Endothelial cell (in vitro differentiated cells): ENCODE measurements at regions not wholly inside any gene's neighbourhood (a gene's known extent, or its start where the extent isn't known, plus 50 kb on each side); places are given as distances from the start of the nearest gene placed in this dataset.

Source experiments
- DNase-seq: peaks from one replicate; pipeline ENCODE4 v3.0.0; 2021; ENCODE audit warnings: low spot score
- H3K27ac Mint-ChIP-seq: one replicate; pipeline ENCODE4 v1.8.0; 2021; ENCODE audit warnings: mixed read lengths, inconsistent platforms; ENCODE audit not compliant: unreplicated experiment
- H3K27me3 Mint-ChIP-seq: one replicate; pipeline ENCODE4 v1.8.0; 2021; ENCODE audit warnings: mild to moderate bottlenecking, moderate library complexity, mixed read lengths, inconsistent platforms; ENCODE audit not compliant: unreplicated experiment
- H3K36me3 Mint-ChIP-seq: one replicate; pipeline ENCODE4 v1.8.0; 2021; ENCODE audit warnings: mild to moderate bottlenecking, low read depth, mixed read lengths, inconsistent platforms; ENCODE audit not compliant: unreplicated experiment
- H3K4me1 Mint-ChIP-seq: one replicate; pipeline ENCODE4 v1.8.0; 2021; ENCODE audit warnings: mild to moderate bottlenecking, mixed read lengths, inconsistent platforms; ENCODE audit not compliant: unreplicated experiment
- H3K4me3 Mint-ChIP-seq: one replicate; pipeline ENCODE4 v1.8.0; 2021; ENCODE audit warnings: mild to moderate bottlenecking, mixed read lengths, inconsistent platforms; ENCODE audit not compliant: unreplicated experiment
- H3K9me3 Mint-ChIP-seq: one replicate; pipeline ENCODE4 v1.8.0; 2021; ENCODE audit warnings: mixed read lengths, inconsistent platforms; ENCODE audit not compliant: unreplicated experiment
- TF ChIP-seq, protein P1 (sequence below): fragments of 200-600 bp; sonication (generic); IDR thresholded peaks from one replicate; pipeline ENCODE4 v1.5.0; 2021; ENCODE audit warnings: antibody characterized with exemption; ENCODE audit not compliant: unreplicated experiment

DNA sequence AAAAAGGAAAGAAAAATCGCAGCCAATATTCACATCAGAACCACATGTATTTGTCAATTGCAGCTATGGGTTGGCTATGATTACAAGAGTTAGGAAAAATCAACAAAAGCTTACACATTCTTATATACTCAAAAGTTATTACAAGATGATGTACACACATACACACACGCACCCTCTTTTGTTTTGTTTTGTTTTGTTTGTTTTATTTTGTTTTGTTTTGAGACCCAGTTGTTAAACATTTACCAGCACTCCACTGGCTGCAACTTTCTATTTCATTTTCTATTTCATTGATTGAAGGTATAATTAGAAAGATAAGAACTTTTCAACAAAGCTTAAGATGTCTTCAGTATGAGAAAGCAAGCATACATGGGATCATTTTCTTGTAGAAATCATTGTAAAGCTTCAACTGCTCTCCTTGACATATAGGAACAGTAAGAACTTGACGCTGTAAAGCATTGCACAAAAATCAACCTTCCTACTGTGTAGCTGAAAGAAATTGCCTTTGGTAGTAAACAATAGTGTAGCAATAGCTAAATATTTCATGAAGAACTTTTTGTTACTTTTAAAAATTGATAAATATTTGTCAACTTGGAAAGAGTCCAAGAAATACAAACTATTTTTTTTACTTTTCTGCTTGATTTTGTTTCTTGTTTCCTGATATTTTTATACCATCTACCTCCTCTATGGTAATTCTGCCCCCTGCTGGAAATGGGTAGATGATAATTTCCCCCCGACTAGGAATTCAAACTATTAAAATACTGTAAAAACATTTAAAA, 205.9 kb downstream of the MBL2 start:
- TF ChIP-seq, protein P1, sequence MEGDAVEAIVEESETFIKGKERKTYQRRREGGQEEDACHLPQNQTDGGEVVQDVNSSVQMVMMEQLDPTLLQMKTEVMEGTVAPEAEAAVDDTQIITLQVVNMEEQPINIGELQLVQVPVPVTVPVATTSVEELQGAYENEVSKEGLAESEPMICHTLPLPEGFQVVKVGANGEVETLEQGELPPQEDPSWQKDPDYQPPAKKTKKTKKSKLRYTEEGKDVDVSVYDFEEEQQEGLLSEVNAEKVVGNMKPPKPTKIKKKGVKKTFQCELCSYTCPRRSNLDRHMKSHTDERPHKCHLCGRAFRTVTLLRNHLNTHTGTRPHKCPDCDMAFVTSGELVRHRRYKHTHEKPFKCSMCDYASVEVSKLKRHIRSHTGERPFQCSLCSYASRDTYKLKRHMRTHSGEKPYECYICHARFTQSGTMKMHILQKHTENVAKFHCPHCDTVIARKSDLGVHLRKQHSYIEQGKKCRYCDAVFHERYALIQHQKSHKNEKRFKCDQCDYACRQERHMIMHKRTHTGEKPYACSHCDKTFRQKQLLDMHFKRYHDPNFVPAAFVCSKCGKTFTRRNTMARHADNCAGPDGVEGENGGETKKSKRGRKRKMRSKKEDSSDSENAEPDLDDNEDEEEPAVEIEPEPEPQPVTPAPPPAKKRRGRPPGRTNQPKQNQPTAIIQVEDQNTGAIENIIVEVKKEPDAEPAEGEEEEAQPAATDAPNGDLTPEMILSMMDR = peak; percentile 75
- H3K4me1 Mint-ChIP-seq = peaks cover 3% of the 10 kb centered on the region
- no peak overlapping the region for H3K4me3 Mint-ChIP-seq
- H3K36me3 Mint-ChIP-seq = no peaks in the 10 kb centered on the region
- no peaks in the 10 kb centered on the region for H3K27me3 Mint-ChIP-seq
- peak; percentile 13 for DNase-seq
- H3K9me3 Mint-ChIP-seq = no peaks in the 10 kb centered on the region
- H3K27ac Mint-ChIP-seq = no peak overlapping the region

- Mint-ChIP-seq H3K27me3 (no peaks in the 10 kb centered on the region), H3K36me3 (no peaks in the 10 kb centered on the region), H3K4me1 (peaks cover 1% of the 10 kb centered on the region), H3K9me3 (no peaks in the 10 kb centered on the region), H3K4me3 (no peak overlapping the region), H3K27ac (no peak overlapping the region)
- TF ChIP-seq, protein P1 = no peak
- no peak for DNase-seq
These were observed 205.4 kb downstream of the MBL2 start for GRCh38 chr10:52567247-52567580.

DNA sequence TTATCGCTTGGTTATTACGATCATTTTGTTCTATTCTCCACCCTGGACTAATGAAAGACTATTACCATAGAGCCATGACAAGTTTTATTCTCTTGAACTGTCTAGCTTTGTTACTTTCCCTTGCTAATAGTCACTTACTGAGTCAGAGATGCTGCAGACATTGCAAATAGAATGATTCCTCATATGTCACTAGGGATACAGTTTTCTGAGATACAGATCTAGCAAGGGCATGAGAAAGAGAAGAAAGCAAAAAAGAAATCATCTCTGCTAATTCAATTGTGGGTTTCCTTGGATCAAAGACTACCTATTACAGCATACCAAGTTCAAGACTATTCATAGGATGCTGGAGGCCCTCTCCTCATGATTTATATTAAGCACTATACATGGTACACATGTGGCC, 204.3 kb downstream of the MBL2 start:
- no peak for DNase-seq
- no peaks in the 10 kb centered on the region for H3K9me3 Mint-ChIP-seq
- H3K4me1 Mint-ChIP-seq = peaks cover under 1% of the 10 kb centered on the region
- H3K36me3 Mint-ChIP-seq = no peaks in the 10 kb centered on the region
- H3K27me3 Mint-ChIP-seq = no peaks in the 10 kb centered on the region
- H3K4me3 Mint-ChIP-seq = no peak overlapping the region
- TF ChIP-seq, protein P1 = no peak
- H3K27ac Mint-ChIP-seq = no peak overlapping the region

DNA sequence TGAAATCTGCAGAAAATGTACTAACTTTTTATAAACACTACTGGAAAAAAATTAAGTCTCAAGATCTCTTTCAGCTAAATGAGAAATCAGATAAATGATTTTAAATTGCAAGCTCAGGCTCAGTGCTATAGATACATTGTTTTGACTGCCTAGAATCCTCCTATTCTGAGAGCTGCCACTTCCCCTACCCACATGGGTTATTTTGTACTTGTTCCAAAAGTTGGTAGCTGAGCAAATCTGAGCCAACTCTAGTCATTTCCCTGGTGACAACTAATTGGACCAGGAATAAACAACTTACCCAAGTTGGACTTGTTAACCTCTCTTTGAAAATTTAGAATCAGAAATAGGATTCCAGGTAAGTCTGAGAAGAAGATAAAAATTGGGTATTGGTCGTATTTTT, 202.1 kb downstream of the MBL2 start:
- Mint-ChIP-seq H3K27ac (no peak overlapping the region), H3K4me3 (no peak overlapping the region), H3K9me3 (no peaks in the 10 kb centered on the region), H3K27me3 (no peaks in the 10 kb centered on the region), H3K36me3 (no peaks in the 10 kb centered on the region), H3K4me1 (peaks cover 21% of the 10 kb centered on the region)
- no peak for DNase-seq
- TF ChIP-seq, protein P1 = no peak

- H3K9me3 Mint-ChIP-seq = no peaks in the 10 kb centered on the region
- TF ChIP-seq, protein P1 = no peak
- DNase-seq = no peak
- H3K4me3 Mint-ChIP-seq = no peak overlapping the region
- H3K27me3 Mint-ChIP-seq = no peaks in the 10 kb centered on the region
- peaks cover 25% of the 10 kb centered on the region for H3K4me1 Mint-ChIP-seq
- no peaks in the 10 kb centered on the region for H3K36me3 Mint-ChIP-seq
- H3K27ac Mint-ChIP-seq = no peak overlapping the region
These were observed 201.6 kb downstream of the MBL2 start for GRCh38 chr10:52571018-52571417.
